Loucy (cell line): ENCODE measurements at regions not wholly inside any gene's neighbourhood (a gene's known extent, or its start where the extent isn't known, plus 50 kb on each side); places are given as distances from the start of the nearest gene placed in this dataset.

ENCODE experiments used
- EZH2phosphoT487 ChIP-seq: fragments of 200-600 bp; IDR thresholded peaks from 2 replicates; pipeline ENCODE4 v1.6.1; 2018; ENCODE audit warnings: antibody characterized with exemption, mild to moderate bottlenecking, moderate library complexity, borderline replicate concordance
- TF ChIP-seq, protein P1 (sequence below): fragments of 200-600 bp; sonication (generic); conservative IDR thresholded peaks from 2 replicates; pipeline ENCODE4 v1.5.1; 2014; ENCODE audit warnings: mild to moderate bottlenecking, antibody characterized with exemption, low read length

DNA sequence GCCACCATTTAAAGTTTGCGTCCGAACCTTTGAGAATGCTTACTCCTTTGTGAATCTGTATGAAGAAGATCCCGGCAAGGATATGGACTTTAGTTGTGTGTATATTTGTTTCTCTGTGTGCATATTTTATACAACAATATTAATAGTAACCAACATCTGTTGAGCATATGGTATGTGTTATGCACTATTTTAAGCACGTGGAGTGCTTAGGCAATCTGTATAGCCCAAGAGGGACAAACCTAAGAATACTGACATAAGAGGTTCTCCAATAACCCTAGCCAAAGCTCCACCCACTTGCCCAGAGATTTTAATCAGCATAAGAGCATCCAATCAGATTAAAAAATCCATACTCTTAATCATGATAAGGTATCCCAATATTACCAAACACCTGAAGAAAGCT, 92.7 kb downstream of the MAB21L3 start:
- TF ChIP-seq, protein P1, sequence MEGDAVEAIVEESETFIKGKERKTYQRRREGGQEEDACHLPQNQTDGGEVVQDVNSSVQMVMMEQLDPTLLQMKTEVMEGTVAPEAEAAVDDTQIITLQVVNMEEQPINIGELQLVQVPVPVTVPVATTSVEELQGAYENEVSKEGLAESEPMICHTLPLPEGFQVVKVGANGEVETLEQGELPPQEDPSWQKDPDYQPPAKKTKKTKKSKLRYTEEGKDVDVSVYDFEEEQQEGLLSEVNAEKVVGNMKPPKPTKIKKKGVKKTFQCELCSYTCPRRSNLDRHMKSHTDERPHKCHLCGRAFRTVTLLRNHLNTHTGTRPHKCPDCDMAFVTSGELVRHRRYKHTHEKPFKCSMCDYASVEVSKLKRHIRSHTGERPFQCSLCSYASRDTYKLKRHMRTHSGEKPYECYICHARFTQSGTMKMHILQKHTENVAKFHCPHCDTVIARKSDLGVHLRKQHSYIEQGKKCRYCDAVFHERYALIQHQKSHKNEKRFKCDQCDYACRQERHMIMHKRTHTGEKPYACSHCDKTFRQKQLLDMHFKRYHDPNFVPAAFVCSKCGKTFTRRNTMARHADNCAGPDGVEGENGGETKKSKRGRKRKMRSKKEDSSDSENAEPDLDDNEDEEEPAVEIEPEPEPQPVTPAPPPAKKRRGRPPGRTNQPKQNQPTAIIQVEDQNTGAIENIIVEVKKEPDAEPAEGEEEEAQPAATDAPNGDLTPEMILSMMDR, result no peak
- TF ChIP-seq EZH2phosphoT487, result no peak
